Gastroesophageal sphincter (tissue), 4 donors: ENCODE measurements at regions not wholly inside any gene's neighbourhood (a gene's known extent, or its start where the extent isn't known, plus 50 kb on each side); places are given as distances from the start of the nearest gene placed in this dataset.
"Not testable (repeated sequence)": the region's sequence is repeated elsewhere in the genome, so short reads cannot be mapped to it uniquely, and the experiment has no call there.

Experiments
- ATAC-seq: fragments of 150-250 bp; one replicate; pipeline ENCODE4 v1.9.1; 2016; ENCODE audit warnings: mild to moderate bottlenecking, moderate library complexity
- H3K27ac ChIP-seq, 4 donors: fragments of 200-600 bp; sonication (generic) in 3 of 4; 1 replicate in 3 of 4; 2 replicates in 1 of 4; pipeline ENCODE4 v1.5.1; 2016 to 2019
- H3K27me3 ChIP-seq: fragments of 200-600 bp; sonication (generic); one replicate; pipeline ENCODE4 v1.5.1; 2019
- H3K36me3 ChIP-seq, 2 donors: fragments of 200-600 bp; sonication (generic); one replicate each; pipeline ENCODE4 v1.5.1; 2019; ENCODE audit warnings: control low read depth in 1 of 2
- H3K4me1 ChIP-seq, 3 donors: fragments of 200-600 bp; sonication (generic); 1 replicate in 2 of 3; 2 replicates in 1 of 3; pipeline ENCODE4 v1.5.1; 2016 to 2019; ENCODE audit warnings: control low read depth in 2 of 3
- H3K4me3 ChIP-seq, 2 donors: fragments of 200-600 bp; sonication (generic); one replicate each; pipeline ENCODE4 v1.5.1; 2019; ENCODE audit warnings: mild to moderate bottlenecking in 1 of 2, moderate library complexity in 1 of 2
- H3K9me3 ChIP-seq, 3 donors: fragments of 200-600 bp; sonication (generic); one replicate each; pipeline ENCODE4 v1.5.1; 2017 to 2019; ENCODE audit warnings: control low read depth in 2 of 3
- EP300 ChIP-seq: sonication (generic); formaldehyde crosslinking; IDR thresholded peaks from one replicate; pipeline ENCODE4 v1.6.1; 2017; ENCODE audit warnings: antibody characterized with exemption, mild to moderate bottlenecking
- POLR2A ChIP-seq, 2 donors: fragments of 450-650 bp; IDR thresholded peaks; one replicate each; pipeline ENCODE4 v1.6.1; 2017; ENCODE audit warnings: antibody characterized with exemption in 2 of 2, mild to moderate bottlenecking in 2 of 2, moderate library complexity in 1 of 2
- POLR2AphosphoS5 ChIP-seq: sonication (generic); formaldehyde crosslinking; IDR thresholded peaks from one replicate; pipeline ENCODE4 v1.6.1; 2017; ENCODE audit warnings: antibody characterized with exemption
- WGBS, 2 donors: methylation state at CpG; one replicate each; pipeline ENCODE4 v1.1.5; 2018; ENCODE audit warnings: low coverage in 1 of 2; 5-methylcytosine and 5-hydroxymethylcytosine counted together
- TF ChIP-seq, protein P1 (sequence below), 4 experiments: fragments of 200-600 bp in 2 of 4; fragments of 450-650 bp in 2 of 4; sonication (generic) in 1 of 4; IDR thresholded peaks; one replicate each; pipeline ENCODE4 v1.5.1; 2017 to 2019; ENCODE audit warnings: antibody characterized with exemption in 4 of 4, mild to moderate bottlenecking in 2 of 4, moderate library complexity in 2 of 4

DNA sequence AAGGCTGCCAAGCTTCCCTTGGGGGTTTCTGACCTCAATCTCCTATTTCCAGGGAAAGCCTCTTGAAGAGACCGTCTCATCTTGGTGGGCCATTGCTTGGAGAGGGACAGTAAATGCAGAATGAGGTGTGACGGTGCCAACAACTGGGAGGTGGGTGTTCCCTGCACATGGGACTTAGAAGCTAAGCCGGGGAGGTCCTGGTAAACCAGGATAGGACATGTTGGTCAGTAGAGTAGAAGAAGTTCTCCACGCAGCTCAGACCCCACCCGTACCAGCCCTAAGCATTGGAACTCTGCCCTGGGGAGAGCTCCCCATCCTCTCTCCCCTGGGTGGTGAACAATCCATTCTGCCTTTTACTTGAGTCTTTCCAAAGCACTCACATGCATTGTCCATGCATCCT, 92.0 kb downstream of the SOX1 start:
- peaks cover 61% of the 10 kb centered on the region for H3K27me3 ChIP-seq
- no peaks in the 10 kb centered on the region for H3K4me1 ChIP-seq
- 77% methylated on average over 3 of the region's 5 CpGs; no CpG with 5 or more reads in 1 of the 2 donors for WGBS, 2 donors
- H3K27ac ChIP-seq = no peak overlapping the region
- H3K36me3 ChIP-seq = no peaks in the 10 kb centered on the region
- ATAC-seq = no peak
- TF ChIP-seq POLR2AphosphoS5 = no peak
- no peak for TF ChIP-seq POLR2A (IDR thresholded peaks at IDR 0.05)
- no peak for TF ChIP-seq EP300
- TF ChIP-seq, protein P1, sequence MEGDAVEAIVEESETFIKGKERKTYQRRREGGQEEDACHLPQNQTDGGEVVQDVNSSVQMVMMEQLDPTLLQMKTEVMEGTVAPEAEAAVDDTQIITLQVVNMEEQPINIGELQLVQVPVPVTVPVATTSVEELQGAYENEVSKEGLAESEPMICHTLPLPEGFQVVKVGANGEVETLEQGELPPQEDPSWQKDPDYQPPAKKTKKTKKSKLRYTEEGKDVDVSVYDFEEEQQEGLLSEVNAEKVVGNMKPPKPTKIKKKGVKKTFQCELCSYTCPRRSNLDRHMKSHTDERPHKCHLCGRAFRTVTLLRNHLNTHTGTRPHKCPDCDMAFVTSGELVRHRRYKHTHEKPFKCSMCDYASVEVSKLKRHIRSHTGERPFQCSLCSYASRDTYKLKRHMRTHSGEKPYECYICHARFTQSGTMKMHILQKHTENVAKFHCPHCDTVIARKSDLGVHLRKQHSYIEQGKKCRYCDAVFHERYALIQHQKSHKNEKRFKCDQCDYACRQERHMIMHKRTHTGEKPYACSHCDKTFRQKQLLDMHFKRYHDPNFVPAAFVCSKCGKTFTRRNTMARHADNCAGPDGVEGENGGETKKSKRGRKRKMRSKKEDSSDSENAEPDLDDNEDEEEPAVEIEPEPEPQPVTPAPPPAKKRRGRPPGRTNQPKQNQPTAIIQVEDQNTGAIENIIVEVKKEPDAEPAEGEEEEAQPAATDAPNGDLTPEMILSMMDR (IDR thresholded peaks at IDR 0.05) = no peak
- H3K9me3 ChIP-seq = peaks cover 0 to 21% (median 0%) of the 10 kb centered on the region in 3 donors
- no peak overlapping the region for H3K4me3 ChIP-seq

DNA sequence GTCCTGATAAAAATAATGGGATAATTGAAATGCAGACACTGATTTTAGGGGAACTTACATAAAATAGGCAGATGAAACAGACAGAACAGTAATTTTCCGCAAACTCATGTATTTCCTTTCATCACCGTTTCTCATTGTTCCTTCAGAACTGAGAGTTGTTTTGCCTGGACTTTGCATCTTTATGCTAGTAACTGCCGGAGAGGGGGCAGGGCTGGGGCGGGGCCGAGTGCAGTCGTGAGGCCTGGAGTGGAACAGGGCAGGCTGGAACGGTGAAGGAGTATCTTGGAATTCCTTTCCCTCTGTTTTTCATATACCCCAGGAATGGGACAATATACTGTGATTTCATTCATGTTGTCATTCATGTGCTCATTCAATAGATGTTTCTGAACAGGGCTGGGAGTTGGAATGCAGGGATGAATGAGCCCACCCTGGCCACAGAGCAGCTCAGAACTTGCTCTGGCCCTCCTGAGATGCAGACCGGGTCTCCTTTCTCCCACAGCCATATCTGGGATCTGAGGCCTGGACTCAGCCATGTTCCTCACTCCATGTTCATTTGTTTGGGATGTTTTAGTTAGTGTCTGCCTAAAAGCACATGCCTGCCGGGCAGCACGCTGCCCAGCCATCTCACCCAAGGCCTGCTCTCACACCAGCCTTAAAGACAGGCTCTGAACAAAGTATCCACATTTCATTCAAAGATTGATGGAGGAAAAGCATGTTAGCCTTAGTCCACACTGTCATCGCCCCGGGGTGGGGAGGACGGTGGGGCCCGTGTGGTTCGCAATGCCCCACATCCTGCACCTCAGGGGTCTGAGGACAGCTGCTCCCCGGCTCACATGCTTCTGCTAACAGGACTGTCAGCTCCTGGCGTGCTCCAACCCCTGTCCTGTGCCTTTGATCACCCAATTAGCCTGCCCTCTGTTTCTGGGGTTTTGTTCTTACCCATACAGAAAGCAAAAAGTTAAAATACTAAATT, 92.9 kb downstream of the SOX1 start:
- TF ChIP-seq, protein P1 (IDR thresholded peaks at IDR 0.05) = no peak
- no peak for TF ChIP-seq POLR2A (IDR thresholded peaks at IDR 0.05)
- TF ChIP-seq EP300 = no peak
- TF ChIP-seq POLR2AphosphoS5 = no peak
- Histone ChIP-seq H3K4me1 (no peaks in the 10 kb centered on the region), H3K36me3 (no peaks in the 10 kb centered on the region), H3K27ac (no peak overlapping the region), H3K9me3 (peaks cover 0 to 21% (median 0%) of the 10 kb centered on the region in 3 donors), H3K27me3 (peaks cover 54% of the 10 kb centered on the region), H3K4me3 (no peak overlapping the region)
- ATAC-seq = no peak
- WGBS, 2 donors = 45 to 64% methylated on average over 11 to 15 of the region's 17 CpGs

DNA sequence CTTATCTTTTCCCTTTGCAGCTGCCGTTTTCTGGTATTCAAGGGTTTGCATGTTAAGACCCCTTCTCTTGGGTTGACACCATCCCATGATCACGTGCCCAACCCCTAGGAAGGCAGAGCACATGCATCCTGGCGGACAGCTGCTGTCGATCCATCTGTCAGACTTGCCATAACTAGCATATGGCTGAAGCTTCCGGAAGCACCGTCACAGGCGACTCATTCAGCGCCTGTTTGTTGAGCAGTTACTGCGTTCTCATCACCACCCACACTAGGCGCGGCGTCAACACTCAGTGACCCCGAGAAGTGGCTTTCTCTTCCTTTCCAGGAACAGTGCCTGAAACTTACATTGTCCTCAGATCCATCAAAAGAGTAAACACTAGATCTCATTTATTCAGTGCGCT, 93.6 kb downstream of the SOX1 start:
- ATAC-seq = no peak
- Histone ChIP-seq H3K36me3 (no peaks in the 10 kb centered on the region), H3K4me1 (no peaks in the 10 kb centered on the region), H3K4me3 (no peak overlapping the region), H3K9me3 (peaks cover 0 to 21% (median 0%) of the 10 kb centered on the region in 3 donors), H3K27me3 (peaks cover 58% of the 10 kb centered on the region), H3K27ac (no peak overlapping the region)
- 70% methylated on average over 5 to 12 of the region's 14 CpGs for WGBS, 2 donors
- TF ChIP-seq POLR2AphosphoS5 = no peak
- TF ChIP-seq, protein P1 (IDR thresholded peaks at IDR 0.05) = no peak
- TF ChIP-seq EP300 = no peak
- no peak for TF ChIP-seq POLR2A (IDR thresholded peaks at IDR 0.05)

DNA sequence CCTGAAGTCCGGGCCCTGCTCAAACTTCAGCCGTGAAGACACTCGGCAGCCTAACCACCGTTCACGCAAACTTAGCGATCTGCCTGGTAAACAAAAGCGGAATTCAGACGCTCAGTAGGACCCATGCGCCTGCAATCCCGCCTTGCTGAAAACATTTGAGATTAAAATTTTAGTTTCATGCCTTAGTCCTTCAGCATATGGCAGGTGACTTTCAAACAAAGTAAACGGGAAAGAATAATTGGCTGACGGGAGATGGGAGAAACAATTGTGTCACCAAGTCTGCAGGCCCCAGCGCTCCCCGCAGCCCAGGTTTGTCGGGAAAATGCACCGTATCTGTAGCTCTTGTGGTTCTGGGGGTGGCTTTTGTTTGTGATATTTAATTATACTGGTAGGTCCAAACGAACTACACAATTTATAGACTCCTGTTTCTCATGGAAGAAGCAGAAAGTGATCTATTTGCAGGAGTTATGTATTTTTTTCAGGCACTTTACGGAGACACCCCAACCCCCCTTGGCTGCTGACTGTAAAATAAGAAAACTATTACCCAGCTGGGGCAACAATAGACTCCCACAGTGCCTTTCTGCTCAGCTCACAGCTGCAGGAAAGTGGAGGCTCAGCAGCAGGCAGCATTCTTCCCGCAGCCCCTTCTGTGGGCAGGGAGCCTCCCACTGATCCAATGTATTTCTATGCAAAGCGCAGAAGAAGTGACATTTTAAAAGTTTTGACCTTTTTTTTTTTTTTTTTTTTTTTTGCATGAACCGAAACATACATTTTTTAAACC, 94.8 kb downstream of the SOX1 start:
- peaks cover 70% of the 10 kb centered on the region for H3K27me3 ChIP-seq
- no peaks in the 10 kb centered on the region for H3K4me1 ChIP-seq
- H3K4me3 ChIP-seq = no peak overlapping the region
- TF ChIP-seq POLR2AphosphoS5 (no peak), EP300 (no peak)
- TF ChIP-seq, protein P1 (IDR thresholded peaks at IDR 0.05) = no peak
- no peak for ATAC-seq
- WGBS, 2 donors = 31 to 51% methylated on average over 13 to 20 of the region's 21 CpGs
- H3K36me3 ChIP-seq = no peaks in the 10 kb centered on the region
- H3K9me3 ChIP-seq = peaks cover 0 to 21% (median 0%) of the 10 kb centered on the region in 3 donors
- H3K27ac ChIP-seq = no peak overlapping the region

DNA sequence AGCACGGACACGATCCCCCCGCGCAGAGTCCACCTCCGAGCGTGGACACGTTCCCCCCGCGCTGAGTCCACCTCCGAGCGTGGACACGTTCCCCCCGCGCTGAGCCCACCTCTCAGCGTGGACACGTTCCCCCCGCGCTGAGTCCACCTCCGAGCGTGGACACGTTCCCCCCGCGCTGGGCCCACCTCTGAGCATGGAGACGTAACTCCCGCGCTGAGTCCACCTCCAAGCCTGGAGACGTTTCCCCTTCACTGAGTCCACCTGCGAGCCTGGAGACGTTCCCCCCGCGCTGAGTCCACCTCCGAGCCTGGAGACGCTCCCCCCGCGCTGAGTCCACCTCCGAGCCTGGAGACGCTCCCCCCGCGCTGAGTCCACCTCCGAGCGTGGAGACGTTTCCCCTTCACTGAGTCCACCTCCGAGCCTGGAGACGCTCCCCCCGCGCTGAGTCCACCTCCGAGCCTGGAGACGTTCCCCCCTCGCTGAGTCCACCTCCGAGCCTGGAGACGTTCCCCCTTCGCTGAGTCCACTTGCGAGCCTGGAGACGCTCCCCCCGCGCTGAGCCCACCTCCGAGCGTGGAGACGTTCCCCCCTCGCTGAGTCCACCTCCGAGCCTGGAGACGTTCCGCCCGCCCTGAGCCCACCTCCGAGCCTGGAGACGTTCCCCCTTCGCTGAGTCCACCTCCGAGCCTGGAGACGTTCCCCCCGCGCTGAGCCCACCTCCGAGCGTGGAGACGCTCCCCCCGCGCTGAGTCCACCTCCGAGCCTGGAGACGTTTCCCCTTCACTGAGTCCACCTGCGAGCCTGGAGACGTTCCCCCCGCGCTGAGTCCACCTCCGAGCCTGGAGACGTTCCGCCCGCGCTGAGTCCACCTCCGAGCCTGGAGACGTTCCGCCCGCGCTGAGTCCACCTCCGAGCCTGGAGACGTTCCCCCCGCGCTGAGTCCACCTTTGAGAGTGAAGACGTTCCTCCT, 97.0 kb downstream of the SOX1 start:
- not testable (repeated sequence) for H3K36me3 ChIP-seq, H3K27ac ChIP-seq, H3K4me1 ChIP-seq, H3K4me3 ChIP-seq, H3K9me3 ChIP-seq, ATAC-seq
- peaks cover 67% of the 10 kb centered on the region for H3K27me3 ChIP-seq
- 93% methylated on average over 20 of the region's 97 CpGs; no CpG with 5 or more reads in 1 of the 2 donors for WGBS, 2 donors
